ENCODE measurements at regions not wholly inside any gene's neighbourhood (a gene's known extent, or its start where the extent isn't known, plus 50 kb on each side); places are given as distances from the start of the nearest gene placed in this dataset.

GRCh38 chr2:180482696-180483095 lies 475.6 kb upstream of the CWC22 start:
- Histone ChIP-seq H4K91ac (ENCODE audit: insufficient read length, low read depth, low read length) (no peak overlapping the region), H2BK20ac (ENCODE audit: low read depth, low read length, poor library complexity, severe bottlenecking) (no peak overlapping the region), H3K14ac (ENCODE audit: insufficient read depth, low read length) (no peak overlapping the region), H4K8ac (replicated peaks; ENCODE audit: insufficient read length, low read depth, low read length) (no peak overlapping the region), H3K4ac (ENCODE audit: low read depth, low read length) (no peak overlapping the region), H2BK12ac (ENCODE audit: insufficient read length, low read depth, low read length) (no peak overlapping the region), H3K4me2 (ENCODE audit: insufficient read depth, insufficient read length, low read length) (no peak overlapping the region), H2AK5ac (ENCODE audit: insufficient read length, low read length) (no peak overlapping the region), H3K27ac (ENCODE audit: insufficient read length, low read depth, low read length) (no peak overlapping the region), H3K9ac (ENCODE audit: extremely low read depth, insufficient read length, low read length) (no peak overlapping the region), H3K18ac (ENCODE audit: insufficient read length, low read depth, low read length) (no peak overlapping the region), H2AFZ (ENCODE audit: low read length) (no peak overlapping the region), H4K5ac (ENCODE audit: insufficient read length, low read depth, low read length) (no peak overlapping the region), H3T11ph (ENCODE audit: low read length) (no peak overlapping the region), H4K20me1 (ENCODE audit: control insufficient read depth, insufficient read depth, insufficient read length) (no peaks in the 10 kb centered on the region), H3K4me1 (ENCODE audit: insufficient read depth, low read length) (no peaks in the 10 kb centered on the region), H3K79me1 (ENCODE audit: insufficient read depth, low read depth, low read length, poor library complexity, severe bottlenecking) (no peaks in the 10 kb centered on the region), H2BK120ac (ENCODE audit: low read depth, low read length, poor library complexity, severe bottlenecking) (no peak overlapping the region), H3K27me3 (ENCODE audit: insufficient read depth, low read length) (no peaks in the 10 kb centered on the region), H3K23me2 (ENCODE audit: insufficient read length, low read depth, low read length, poor library complexity, severe bottlenecking) (no peaks in the 10 kb centered on the region), H3K9me3 (ENCODE audit: control insufficient read depth, low read depth, low read length) (no peaks in the 10 kb centered on the region), H3K23ac (ENCODE audit: insufficient read length, low read depth, low read length) (no peak overlapping the region), H3K56ac (ENCODE audit: insufficient read length, low read depth, low read length) (no peak overlapping the region), H3K79me2 (ENCODE audit: insufficient read depth, low read length) (no peaks in the 10 kb centered on the region), H2BK5ac (ENCODE audit: insufficient read length, low read length) (no peak overlapping the region), H2BK15ac (ENCODE audit: low read depth, low read length) (no peak overlapping the region)
- no peaks in the 10 kb centered on the region for H3K4me1 Mint-ChIP-seq
- H3K9me3 Mint-ChIP-seq = no peaks in the 10 kb centered on the region
- no peak for TF ChIP-seq CTCF (conservative IDR thresholded peaks at IDR 0.05)
- no CpG with 5 or more reads among the region's 4 CpGs for WGBS (ENCODE audit: extremely low coverage, insufficient read length, low lambda C conversion rate)
- H3K36me3 Mint-ChIP-seq (ENCODE audit: insufficient read depth in 1 of 3, low read depth in 3 of 3) = no peaks in the 10 kb centered on the region
- DNase-seq = no peak
- H3K27me3 Mint-ChIP-seq (ENCODE audit: low read depth) = no peaks in the 10 kb centered on the region
- H3K27ac Mint-ChIP-seq = no peak overlapping the region
- H3K4me3 Mint-ChIP-seq = no peak overlapping the region

All from H9 (cell line).